GM10266 (cell line): ENCODE measurements at regions not wholly inside any gene's neighbourhood (a gene's known extent, or its start where the extent isn't known, plus 50 kb on each side); places are given as distances from the start of the nearest gene placed in this dataset.

ENCODE experiments used
- DNase-seq: peaks from one replicate; pipeline ENCODE4 v3.0.0; 2012; ENCODE audit errors: extremely low spot score
- TF ChIP-seq, protein P1 (sequence below): IDR thresholded peaks from 2 replicates; pipeline ENCODE4 v1.5.1; 2012; ENCODE audit warnings: mild to moderate bottlenecking, low read depth; ENCODE audit not compliant: control insufficient read depth, insufficient read depth; ENCODE audit errors: missing control alignments

DNA sequence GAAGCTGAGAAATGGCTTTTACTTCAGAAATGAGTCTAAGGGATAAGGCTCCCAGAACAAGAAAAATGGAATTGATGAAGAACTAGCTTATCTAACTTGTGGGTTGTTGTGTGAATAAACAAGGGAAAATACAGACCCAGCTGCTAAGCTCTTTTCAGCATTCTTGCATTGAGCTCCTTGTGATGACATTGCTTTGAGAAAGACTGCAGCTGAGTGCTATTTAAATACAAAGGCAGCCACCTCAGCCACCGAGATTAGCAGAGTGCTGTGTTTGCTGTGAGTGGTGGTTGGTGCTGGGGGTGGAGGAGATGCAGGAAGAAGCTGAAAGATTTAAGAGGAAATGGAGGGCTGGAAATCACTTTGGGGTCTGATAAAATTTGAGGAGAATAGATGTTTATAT, 396.0 kb upstream of the PRICKLE1 start:
- DNase-seq = no peak
- TF ChIP-seq, protein P1, sequence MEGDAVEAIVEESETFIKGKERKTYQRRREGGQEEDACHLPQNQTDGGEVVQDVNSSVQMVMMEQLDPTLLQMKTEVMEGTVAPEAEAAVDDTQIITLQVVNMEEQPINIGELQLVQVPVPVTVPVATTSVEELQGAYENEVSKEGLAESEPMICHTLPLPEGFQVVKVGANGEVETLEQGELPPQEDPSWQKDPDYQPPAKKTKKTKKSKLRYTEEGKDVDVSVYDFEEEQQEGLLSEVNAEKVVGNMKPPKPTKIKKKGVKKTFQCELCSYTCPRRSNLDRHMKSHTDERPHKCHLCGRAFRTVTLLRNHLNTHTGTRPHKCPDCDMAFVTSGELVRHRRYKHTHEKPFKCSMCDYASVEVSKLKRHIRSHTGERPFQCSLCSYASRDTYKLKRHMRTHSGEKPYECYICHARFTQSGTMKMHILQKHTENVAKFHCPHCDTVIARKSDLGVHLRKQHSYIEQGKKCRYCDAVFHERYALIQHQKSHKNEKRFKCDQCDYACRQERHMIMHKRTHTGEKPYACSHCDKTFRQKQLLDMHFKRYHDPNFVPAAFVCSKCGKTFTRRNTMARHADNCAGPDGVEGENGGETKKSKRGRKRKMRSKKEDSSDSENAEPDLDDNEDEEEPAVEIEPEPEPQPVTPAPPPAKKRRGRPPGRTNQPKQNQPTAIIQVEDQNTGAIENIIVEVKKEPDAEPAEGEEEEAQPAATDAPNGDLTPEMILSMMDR = no peak

DNA sequence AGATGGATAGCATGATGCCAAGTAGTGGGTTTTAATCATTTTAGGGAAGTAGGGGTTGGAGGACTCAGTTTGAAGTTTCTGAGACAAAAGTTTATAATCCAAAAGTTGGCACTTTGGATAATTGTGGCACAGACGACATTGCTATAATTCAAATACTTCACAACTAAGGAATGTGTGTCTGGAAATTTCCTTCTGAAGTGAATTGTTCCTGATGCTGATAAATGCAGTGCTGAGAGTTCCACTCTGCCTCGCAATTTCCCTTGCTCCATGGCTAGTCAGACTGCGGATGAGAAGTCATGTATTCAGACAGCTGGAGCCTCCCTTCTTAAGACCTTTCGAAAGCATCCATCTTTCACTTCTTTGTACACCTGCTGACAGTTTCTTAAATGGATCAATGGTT, 393.3 kb upstream of the PRICKLE1 start:
- DNase-seq = no peak
- TF ChIP-seq, protein P1 = no peak

DNA sequence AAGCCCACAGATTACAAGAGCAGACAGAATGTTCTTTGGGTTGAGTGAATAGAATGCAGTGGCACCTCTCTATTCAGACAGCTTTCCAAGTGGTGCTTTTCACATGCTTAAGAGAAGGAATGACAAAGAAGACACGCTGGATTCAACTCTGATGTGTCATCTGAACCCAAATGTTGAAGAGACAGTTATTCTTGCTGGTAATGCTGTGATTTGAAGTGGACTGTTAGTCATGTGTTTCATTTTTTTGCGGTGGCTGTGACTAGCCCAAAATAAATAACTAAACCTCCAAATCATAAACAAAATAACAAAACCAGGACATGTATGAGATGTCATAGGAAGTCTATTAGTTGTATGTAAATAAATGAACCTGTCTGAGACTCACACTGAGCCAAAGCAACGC, 391.8 kb upstream of the PRICKLE1 start:
- TF ChIP-seq, protein P1 = no peak
- DNase-seq = no peak

DNA sequence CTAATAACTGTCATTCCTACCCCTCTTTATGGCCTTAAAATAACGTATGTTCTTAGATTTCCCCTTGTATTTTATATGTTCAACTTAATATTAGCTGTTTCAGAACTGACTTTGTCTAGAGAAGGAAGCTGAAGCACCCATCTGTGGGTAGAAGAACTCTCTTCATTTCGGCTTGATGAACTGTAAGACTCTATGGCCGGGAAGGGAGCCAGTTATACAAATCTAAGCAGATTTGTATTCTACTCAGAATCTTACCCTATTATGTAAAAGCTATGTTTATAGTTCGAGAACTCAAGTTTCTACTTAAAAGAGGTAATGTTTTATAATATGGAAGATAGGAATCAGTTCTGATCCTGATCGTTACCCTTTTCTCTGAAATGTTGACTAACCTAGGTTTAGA, 390.9 kb upstream of the PRICKLE1 start:
- TF ChIP-seq, protein P1 = no peak

DNA sequence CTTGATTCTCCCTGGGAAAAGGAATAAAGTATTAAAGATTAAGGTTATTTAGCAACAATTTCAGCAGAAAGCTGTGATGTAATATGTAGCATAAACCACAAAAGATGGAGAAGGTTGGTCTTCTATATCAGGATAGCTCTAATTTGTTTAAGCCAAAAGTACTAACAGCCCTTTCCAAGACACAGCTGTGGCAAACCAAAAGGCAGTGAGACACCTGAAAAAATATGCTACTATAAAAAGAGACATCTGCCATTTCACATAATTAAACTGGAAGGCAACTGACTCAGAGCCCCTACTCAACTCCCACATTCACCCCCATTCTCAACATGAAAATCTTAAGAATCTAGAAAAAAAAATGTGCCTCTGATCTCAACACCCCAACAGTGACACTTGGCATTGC, 390.2 kb upstream of the PRICKLE1 start:
- TF ChIP-seq, protein P1 = no peak
- no peak for DNase-seq

More for the DNA sequence above, 390.9 kb upstream of the PRICKLE1 start:
- DNase-seq = no peak

DNA sequence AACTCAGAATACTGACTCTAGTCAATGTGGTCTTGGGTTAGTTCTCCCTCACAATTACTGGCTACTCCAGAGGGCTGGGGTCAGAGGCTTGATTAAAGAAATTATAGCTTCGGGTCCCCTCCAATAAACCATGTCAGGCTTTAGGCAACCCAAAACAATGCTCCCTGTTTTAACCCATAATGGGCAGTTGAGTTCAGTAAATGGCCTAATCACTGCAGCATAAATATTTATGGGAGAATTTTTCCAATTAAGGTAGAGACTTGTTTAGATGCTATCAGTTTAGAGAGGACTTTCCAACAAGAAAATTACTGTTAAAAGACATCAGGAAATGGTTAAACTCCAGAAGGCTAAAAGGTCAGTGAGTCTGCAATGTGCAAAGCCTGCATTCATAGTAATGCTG, 389.2 kb upstream of the PRICKLE1 start:
- TF ChIP-seq, protein P1 = no peak

DNA sequence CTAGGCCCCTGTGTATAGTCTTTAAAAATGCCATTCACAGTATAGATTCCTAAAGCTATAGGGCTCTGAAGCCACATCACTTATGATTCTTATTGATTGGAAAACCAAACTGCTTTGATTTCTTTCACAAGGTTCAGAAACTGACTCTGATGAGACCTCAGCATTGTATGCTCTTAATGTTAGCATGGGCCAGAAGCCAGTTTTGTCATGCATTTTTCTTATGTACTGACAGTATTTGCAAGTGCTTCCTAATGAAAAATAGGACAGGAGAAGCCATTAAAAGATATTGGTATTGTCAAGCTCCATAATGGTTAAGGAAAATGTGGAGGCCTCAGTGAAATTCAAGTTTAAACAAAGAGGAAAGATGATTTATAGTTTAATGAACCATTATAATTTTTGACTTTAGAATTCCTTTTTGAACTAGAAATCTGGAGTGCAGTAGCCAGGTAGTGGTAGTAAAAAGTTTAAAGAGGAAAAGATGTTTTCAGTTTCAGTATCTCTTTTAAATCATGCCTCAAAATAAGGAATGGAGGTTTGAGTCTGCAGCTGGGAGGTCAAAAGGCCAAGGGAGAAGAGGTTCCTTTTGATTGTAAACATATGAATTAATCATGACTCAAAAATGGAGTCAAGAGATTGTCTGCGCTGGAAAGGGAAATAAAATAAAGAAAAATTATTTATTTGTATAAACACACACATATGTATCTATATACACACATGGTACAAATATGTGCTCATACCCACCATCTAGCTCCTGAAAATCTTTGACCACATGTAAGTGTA, 388.1 kb upstream of the PRICKLE1 start:
- TF ChIP-seq, protein P1 = no peak

More for the DNA sequence above, 389.2 kb upstream of the PRICKLE1 start:
- no peak for DNase-seq

More for the DNA sequence above, 388.1 kb upstream of the PRICKLE1 start:
- no peak for DNase-seq
